Hematopoietic multipotent progenitor cell treated with erythropoietin and hydrocortisone succinate and interleukin-3 and kit ligand, for 4 days (in vitro differentiated cells): ENCODE measurements at regions not wholly inside any gene's neighbourhood (a gene's known extent, or its start where the extent isn't known, plus 50 kb on each side); places are given as distances from the start of the nearest gene placed in this dataset.
"Not testable (repeated sequence)": the region's sequence is repeated elsewhere in the genome, so short reads cannot be mapped to it uniquely, and the experiment has no call there.

Source experiments
- DNase-seq: peaks from one replicate; pipeline ENCODE4 v3.0.0-alpha.2; 2015

DNA sequence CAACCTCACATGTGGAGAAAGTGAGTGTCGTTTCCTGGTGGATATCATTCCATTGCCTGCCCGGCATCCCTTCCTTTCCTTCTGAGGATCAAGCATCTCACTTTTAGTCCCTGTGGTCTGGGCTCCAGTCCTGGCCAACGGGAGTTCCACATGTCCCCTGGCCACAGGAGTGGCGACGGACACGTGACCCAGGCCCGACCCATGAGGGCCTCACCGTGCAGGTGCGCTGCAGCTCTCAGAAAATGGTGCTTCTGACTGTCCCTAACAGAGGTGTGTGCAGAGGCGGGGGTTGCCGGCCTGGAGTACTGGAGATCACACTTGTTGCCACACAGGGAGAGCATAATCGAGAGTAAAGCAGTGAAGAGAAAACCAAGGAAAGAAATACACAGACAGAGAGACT, 476.9 kb upstream of the FRG1 start:
- no peak for DNase-seq

DNA sequence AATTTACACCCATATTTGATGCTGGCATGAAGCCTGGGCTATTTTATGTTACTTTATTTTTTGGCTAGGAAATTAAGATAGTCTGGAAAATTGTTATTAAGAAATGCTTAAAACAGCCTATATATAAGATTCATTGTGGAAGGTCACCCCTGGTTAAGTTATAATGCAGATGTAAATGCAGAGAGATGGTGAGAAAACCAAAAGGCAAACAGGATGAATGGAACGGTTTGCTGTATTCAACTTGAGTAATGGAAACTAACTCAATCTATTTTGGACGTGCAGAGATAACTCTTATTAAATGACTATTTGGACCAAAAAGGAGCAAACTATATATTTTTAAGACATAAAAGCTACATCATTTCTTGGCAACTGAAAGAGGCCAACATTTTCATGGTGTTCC, 446.3 kb upstream of the FRG1 start:
- DNase-seq = no peak

DNA sequence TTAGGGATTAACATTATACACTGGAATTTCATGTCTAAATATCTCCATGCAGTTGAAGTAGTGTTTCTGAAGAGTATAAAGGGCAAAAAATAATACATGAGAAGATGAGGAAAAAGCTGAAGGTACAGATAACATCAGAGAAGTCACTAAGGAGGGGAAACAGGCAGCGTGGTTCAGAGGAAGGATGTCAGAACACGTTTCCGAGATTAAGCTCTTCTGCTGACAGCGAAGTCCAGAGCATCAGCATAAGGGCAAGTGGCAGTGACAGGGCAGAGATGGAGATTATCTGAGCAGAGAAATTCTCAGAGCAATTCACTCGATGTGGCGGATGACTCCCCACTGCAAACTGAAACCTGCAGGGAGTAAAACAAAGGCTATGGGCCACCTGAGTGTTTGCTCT, 443.2 kb upstream of the FRG1 start:
- peak; percentile 14 for DNase-seq

DNA sequence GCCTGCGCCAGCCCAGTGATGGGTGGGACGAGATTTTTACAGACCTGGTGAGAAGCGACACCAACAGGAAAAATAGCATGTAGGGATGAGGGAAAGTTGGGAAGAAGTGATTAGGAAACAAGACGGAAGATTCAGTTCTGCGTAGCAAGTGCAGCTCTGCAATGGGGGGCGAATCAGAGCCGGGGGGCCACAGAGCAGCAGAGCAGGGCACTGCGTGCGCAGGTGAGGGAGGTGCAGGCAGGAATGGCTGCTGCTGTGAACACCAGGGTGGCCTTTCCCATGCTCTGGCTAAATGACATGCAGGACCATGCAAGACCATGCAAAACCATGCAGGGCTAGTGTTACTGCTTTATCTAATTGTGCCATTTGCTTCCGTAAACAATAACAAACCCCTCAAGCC, 442.7 kb upstream of the FRG1 start:
- no peak for DNase-seq

DNA sequence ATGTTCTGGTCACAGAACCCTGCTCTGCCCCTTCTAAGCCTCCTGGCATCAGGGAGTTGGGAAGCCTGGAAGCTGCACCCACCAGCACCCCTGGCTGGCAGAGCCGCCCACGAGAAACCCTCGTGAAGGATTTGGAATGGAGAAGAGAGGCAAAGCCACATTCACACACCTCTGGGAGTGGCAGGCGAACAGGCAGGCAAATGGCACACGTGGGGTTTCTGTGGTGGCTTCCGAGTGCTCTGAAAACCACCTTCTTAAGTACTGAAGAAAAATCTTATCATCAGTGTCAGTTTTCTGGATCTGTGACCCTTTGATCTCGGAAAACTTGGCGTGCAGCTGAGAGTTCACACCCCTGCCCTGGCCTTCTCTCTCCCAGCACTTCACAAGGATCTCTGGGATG, 442.2 kb upstream of the FRG1 start:
- no peak for DNase-seq

DNA sequence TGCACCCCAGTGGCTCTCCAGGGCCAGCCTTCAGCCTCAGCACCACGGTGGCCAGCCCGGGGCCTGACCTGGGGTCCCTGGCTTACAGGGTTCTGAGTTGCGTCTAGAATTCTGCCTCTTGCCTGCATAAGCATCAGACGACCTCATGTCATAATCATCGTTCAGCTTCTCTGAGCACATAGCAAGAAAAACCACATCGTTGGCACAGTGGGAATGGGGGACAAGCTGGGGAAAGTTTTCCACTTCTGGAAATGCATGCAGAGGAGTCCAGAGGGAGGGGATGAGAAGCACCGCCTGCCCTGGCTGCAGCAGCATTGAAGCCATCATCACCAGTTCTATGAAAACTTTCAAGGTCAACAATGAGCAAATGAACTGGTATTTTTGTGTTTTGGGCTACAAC, 441.0 kb upstream of the FRG1 start:
- DNase-seq = no peak

DNA sequence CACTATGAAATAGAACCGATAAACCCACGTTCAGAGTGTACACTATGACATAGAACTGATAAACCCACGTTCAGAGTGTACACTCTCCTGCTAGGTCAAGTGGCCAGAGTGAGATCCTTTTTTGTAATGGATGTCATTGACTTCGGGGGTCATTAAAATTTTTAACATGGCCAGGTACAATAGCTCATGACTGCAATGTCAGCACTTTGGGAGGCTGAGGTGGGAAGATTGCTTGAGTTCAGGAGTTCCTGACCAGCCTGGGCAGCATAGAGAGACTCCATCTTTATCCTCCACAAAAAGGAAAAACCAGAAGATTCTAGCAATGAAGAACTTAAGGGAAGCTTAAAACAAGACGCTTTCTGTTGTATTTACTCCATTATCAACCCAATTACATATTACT, 439.7 kb upstream of the FRG1 start:
- no peak for DNase-seq

DNA sequence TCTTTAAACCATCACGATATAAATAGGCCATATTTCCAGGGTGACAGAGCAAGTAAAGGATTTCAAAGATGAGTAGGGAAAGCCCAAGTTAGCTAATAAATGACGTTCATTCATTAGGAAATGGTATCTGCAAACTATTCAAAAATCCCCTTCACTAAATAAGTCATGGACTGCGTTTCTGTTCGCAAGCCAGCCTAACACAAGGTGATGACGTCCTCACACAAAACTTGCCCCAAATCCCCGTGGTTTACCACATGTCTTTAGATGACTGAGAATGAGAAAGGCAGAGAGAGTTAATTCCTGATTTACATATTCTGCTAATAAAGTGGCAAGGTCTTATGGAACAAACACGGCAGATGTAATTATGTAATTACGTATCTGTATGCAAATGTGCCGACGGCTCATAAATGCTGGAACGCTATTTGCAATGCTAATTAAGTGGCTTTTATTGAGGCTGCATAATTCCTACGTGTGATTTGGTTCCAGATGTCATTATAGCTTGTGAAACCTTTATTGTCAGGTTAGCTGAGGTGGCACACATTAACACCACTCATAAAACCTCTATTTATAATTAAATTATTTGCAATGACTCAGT, 437.7 kb upstream of the FRG1 start:
- DNase-seq = no peak

DNA sequence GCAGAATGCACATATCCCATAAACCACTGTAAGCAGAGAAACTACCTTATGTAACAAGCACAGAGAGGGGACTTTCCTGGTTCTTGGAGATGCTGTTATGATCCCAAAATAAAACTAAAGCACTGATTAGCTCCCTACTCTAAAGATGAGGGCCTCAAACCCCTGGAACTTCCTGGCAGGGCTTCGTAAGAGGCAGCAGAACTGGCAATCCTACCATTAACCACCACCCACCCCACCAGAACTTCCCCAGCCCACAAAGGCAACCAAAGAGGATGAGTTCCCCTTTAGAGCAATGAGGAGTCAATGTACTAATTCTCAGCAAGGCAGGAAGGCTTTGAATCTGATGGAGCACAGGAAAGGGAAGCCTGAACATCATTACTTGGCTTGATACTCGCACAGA, 436.5 kb upstream of the FRG1 start:
- DNase-seq = peak; percentile 15

DNA sequence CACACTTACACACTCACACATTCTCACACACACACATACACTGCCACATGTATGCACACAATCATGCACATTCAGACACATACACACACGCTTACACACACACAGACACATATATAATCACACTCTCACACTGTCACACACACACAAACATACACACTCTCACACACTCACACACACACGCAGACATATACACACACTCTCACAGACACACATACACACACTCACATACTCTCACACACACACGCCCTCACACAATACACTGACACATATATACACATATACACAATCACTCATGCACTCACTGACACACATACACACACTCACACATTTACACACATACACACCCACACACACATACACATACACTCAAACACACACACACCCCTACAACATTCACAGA, 435.3 kb upstream of the FRG1 start:
- no peak for DNase-seq

DNA sequence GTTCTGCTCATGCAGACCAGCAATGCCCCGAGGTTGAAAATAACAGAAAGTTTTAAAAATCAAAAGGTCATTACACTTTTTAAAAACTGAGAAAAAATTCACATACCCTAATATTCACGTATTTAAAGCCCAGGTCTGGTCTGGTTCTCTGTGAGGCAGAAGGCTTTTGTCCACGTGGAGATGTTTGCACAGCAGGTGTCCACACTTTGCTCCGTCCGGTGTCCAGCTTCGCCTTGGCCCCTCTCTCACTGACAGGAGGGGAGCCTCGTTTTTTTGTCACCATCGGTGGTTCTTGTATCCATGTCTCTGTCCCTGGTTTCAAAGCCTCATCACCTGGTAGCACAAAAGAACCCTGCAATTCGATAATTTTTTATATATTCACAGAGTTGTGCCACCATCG, 434.6 kb upstream of the FRG1 start:
- DNase-seq = no peak

DNA sequence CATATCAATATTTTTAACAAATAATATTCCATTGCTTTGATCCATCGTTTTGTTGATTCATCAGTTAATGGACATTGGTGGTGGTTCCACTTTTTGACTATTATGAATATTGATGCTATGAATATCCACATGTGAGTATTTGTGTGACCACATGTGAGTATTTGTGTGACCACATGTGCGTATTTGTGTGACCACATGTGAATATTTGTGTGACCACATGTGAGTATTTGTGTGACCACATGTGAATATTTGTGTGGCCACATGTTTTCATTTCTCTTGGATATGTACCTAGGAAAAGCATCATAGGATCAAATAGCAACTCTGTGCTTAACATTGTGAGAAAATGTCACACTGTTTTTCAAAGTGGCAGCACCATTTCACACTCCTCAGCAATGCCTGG, 433.6 kb upstream of the FRG1 start:
- no peak for DNase-seq

DNA sequence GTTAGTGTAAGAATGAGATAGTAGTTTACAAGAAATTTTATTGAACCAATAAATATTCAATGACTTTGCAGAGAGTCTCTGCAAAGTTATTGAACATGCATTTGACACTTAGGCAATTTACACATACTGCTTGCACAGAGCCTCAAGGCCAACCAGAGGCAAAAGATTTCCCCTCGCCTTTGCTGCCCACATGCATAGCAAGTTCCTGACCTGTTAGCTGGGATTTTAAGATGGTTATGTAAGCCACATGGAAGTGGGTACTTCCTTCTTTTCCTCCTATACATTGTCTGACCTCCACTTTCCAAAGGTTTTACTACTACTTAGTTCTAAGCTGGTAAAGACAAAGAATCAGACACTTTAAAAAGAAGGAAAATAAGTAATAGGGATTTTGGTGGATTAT, 430.1 kb upstream of the FRG1 start:
- DNase-seq = no peak

DNA sequence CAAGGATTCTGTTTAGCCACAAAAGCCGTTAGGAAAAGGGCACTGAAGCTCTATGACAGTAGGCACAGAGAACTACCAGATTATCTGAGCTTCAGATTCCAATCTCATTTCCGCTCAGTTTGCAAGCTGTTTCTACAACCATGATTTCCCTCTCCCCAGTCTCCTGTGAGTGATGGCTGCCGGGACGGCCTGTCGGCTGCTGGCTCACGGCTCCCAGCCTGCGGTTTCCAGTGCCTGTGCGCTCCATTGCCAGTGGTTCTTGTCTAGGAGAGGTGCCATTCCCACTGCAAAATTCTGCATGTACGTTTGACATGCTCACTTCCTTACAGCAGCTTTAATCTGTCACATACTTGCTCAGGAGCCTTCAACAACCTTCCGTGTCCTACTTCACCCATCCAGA, 429.1 kb upstream of the FRG1 start:
- no peak for DNase-seq

DNA sequence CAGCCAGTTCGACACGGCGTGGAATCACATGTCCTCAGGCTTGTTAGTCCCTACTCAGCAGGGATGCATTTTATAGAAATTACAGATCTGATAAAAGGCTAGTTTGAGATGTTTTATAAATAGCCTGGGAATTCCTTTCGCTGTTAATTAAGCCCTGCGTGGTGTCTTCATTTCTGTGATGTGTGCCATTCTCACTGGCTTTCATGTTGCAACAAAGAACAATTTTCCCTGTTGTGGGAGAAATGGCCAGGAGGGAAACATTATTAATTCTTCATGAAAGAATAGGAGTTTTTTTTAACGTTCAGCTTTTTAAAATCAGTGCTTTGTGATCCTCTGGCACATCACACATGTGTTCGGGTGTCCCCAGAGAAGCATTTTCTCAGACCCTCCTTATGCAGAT, 427.3 kb upstream of the FRG1 start:
- DNase-seq = no peak

DNA sequence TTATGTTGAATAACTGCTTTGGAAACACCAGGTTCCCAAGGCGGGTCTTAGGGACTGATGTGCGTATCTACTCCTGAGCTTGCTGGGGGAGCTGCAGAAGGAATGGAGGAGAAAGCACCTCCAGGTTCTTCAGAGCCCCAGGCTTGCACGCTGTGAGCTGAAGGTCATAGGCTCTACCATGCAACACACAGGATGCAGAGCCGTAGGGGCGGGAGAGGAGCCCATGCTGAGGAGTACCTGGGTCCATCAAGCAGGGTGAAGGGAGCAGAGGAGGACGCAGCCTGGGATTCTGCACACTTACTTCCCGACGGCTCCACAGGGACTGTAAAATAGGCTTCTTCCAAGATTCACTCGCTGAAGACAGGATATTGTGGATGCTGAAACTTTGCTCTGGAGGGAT, 426.5 kb upstream of the FRG1 start:
- no peak for DNase-seq

DNA sequence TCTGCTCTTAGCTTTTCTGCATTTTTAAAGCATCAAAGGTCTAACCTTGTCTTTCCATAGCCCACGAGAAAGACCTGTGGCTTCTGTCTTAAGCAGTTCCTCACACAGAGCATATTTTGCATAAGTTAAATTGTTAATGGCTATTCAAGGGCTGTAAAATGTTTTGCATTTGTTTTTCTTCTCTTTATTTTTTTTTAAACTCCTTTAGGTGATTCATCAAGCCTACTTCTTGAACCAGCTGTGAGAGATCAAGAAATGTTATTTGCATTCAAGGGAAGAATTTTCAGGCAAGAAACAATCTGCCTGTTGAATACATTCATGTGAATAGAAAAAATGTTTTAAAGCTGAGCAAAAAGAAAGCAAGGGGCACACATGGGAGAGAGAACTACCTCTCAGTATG, 423.8 kb upstream of the FRG1 start:
- DNase-seq = no peak

DNA sequence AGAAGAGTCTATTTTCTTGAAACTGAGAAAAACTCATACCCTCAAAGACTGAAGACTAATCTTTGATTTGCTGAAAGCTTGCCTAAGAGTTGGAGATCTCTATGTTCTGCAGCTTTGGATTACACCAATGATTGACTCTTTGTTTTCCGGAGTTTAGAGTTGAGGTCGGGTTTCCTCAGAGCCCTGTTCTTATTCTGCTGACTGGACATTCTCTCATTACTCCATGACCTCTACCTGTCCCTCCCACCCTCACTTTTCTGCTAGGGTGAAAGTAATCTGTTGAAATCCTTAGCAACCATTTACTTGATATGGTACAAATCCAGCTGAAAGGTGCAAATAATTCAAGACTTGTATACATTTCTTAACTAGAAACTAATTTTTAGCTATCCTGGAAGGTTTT, 421.5 kb upstream of the FRG1 start:
- DNase-seq = no peak

DNA sequence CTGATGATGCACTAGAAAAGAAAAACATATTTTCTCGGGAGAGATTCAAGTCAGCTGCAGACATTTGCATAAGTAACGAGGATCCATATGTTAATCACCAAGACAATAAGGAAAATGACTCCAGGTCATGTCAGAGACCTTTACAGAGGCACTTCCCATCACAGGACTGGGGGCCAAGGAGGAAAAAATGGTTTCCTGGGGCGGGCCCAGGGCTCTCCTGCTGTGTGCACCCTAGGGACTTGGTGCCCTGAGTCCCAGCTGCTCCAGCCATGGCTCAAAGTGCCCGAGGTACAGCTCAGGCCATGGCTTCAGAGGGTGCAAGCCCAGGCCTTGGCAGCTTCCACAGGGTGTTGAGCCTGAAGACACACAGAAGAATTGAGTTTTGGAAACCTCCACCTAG, 415.4 kb upstream of the FRG1 start:
- no peak for DNase-seq

DNA sequence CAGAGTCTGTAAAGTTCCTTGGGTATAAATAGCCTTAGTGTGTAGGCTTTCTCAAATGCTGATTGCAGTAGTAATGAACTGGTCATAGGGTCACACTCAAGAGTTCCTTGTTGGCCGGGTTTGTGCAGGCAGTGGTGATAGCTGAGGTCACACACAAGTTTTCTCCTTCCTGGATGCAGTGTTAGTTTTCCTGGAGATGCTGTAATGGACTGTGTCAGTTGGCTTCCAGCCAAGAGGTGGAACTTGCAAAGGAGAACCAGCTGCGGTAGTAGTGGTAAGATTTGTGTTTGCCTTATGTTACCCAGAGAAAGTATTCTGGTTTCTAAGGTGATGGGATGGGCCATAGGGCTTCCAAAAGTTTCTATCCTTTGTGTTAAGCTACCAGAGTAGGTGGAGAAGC, 409.8 kb upstream of the FRG1 start:
- DNase-seq = no peak

DNA sequence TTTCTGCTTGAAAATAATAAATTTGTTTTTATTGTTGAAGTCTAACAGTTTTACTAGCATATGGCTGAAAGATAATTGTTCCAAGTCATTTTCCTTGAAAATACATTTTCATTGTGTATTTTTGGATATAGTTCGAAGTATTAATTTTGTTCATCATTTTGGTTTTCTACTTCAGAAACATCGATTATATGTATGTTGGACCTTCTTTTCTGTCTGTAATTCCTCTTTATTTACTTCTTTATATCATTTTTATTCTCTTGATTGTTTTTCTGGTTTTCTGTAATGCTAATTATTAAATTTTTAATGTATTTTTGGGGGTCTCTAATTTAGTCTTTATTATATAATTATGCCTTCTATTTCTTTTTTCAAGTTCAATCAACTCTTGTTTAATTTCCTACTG, 407.1 kb upstream of the FRG1 start:
- DNase-seq = peak; percentile 4

DNA sequence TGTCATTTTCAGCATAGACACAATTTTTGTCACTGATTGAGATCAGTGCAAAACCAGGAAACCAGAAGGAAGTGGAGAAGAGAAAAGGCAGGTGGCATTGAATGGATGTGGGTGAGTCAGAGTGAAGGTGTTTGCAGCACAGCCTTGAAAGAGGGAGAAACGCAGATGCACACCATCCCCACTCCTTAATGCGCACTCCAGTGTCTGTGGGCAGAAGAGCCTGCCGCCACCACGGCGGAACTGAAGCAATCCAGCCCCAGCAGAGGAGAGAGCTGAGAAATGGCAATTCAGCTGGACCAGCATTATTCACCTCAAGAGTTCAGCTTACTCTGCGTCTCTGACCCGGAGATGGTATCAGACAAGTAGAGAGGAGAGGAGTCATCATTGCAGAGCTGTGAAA, 393.1 kb upstream of the FRG1 start:
- DNase-seq = no peak

DNA sequence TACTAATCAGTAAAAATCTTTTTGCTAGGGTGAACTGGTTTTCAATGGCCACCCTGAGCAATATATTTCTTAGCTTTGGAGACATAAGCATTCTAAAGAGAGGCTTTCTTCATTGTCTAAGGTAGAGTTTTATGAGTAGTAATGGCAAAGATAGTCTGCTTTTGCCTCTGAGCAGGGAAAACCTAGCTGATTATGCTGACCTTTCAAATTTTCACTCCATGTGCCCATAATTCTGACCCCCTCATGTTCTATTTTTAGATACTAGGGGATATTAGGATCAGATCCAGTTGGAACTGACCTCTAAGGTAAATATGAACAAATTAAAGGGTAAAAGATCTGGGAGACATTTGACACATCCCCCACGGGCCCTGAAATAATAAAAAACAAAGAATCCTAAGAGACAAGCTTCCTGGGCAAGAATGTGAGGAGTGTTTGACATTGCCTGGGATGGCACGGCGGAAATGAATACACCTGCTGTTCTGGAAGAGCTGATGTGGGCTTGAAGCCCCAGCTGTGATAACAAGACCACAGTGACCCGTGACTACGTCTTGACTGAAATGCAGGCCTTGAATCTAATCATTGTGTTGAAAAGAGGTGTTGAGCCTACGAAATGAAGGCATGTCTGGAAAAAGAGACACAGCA, 392.1 kb upstream of the FRG1 start:
- DNase-seq = no peak

DNA sequence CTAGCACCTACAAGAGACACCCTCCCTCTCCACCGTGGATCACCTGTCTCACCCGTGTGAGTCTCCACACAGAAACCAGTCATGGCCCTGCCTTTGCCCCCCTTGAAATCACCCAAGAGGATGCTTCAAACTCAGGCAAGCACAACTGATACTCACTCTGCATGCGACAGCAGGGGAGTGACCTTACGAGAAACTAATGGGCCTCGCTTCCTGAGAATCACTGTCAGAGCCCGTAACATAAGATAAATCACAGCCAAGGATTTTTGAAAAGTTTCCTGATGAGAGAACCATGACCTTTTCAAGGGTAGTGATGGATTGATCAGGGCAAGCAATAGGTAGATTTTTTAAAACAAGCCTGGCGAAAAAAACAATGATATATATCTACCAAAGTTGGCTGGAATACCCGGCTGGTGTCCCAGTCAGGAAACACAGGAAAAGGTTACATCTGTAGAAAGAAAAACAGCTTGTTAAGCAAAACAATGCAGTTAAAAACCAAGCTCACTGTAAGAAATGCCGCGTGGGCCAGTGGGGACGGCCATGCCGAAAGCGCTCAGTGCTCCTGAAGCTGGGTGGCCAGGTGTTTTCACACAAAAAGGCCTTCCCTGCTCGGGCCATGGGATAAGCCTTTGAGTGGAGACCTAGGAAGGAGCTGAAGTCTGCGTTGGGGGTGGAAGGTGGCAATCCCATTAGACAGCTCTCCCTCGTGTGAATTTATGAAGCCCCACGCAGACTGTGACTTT, 388.6 kb upstream of the FRG1 start:
- DNase-seq = not testable (repeated sequence)

DNA sequence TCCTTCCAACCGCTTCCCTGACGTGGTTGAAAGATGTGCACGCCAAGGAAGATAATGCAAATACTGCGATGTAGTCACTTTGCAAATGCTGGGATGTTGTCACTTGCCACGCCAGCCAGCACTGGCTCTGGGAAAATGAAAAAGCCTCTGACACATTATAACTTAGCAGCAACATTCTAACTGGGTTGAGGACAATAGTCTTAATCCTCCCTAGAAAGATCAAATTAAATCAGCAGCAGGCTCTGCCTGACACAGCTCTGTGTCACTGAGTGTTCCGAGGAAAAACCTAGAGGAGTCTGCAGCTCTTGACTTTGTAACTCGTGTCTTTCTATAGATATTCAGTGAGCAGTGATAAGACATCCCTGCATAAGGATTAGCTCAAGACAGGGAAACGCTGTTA, 380.1 kb upstream of the FRG1 start:
- DNase-seq = not testable (repeated sequence)
